ENCODE measurements at regions not wholly inside any gene's neighbourhood (a gene's known extent, or its start where the extent isn't known, plus 50 kb on each side); places are given as distances from the start of the nearest gene placed in this dataset.

DNA sequence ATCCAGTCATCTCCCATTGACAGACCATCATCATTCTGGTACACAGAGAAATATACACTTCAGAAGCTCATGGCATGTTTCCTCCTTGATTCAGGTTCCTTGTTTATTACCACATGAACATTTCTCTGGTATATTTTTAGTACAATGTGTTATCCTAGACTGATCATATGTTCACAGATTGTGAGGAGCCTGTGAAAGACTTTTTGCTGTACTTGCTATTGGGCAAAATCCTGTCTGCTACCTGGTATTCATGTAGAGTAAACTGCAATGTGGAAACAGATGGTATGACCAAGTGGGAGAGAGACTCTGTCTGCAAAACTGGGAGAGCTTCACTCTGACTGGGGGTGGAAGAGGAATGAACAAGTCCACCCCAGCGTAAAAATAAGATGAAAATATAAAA is 657.2 kb downstream of the IRS1 start:
- Mint-ChIP-seq H3K36me3 (no peaks in the 10 kb centered on the region), H3K4me3 (no peak overlapping the region), H3K27ac (no peak overlapping the region), H3K27me3 (ENCODE audit: low read depth) (no peaks in the 10 kb centered on the region), H3K9me3 (no peaks in the 10 kb centered on the region), H3K4me1 (peaks cover 3% of the 10 kb centered on the region)
- TF ChIP-seq, protein P1, sequence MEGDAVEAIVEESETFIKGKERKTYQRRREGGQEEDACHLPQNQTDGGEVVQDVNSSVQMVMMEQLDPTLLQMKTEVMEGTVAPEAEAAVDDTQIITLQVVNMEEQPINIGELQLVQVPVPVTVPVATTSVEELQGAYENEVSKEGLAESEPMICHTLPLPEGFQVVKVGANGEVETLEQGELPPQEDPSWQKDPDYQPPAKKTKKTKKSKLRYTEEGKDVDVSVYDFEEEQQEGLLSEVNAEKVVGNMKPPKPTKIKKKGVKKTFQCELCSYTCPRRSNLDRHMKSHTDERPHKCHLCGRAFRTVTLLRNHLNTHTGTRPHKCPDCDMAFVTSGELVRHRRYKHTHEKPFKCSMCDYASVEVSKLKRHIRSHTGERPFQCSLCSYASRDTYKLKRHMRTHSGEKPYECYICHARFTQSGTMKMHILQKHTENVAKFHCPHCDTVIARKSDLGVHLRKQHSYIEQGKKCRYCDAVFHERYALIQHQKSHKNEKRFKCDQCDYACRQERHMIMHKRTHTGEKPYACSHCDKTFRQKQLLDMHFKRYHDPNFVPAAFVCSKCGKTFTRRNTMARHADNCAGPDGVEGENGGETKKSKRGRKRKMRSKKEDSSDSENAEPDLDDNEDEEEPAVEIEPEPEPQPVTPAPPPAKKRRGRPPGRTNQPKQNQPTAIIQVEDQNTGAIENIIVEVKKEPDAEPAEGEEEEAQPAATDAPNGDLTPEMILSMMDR (IDR thresholded peaks at IDR 0.05; ENCODE audit: unreplicated experiment), result no peak
- no peak for DNase-seq (ENCODE audit: low spot score in 2 of 2, unreplicated experiment in 2 of 2)

DNA sequence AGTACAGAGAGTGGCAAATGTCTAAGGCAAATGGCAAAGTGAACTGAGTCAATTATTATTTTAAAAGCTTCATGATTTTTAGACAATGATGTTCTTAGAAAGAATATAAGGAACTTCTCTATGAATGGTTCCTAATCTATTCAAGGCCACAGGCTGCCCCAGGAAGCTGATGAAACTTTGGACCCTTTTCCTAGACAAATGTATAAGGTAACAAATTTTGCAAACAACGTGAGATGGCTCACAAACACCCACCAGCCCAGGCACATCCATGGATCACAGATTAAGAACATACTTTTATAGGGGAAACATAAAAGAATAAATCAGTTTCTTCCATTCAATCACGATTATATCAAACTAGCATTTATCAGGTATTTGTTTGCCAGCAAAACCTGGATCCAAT is 659.0 kb downstream of the IRS1 start:
- Mint-ChIP-seq H3K36me3 (no peaks in the 10 kb centered on the region), H3K27me3 (ENCODE audit: low read depth) (no peaks in the 10 kb centered on the region), H3K4me3 (no peak overlapping the region), H3K27ac (no peak overlapping the region), H3K9me3 (no peaks in the 10 kb centered on the region), H3K4me1 (peaks cover 11% of the 10 kb centered on the region)
- DNase-seq (ENCODE audit: low spot score in 2 of 2, unreplicated experiment in 2 of 2), result no peak
- TF ChIP-seq, protein P1 (IDR thresholded peaks at IDR 0.05; ENCODE audit: unreplicated experiment), result no peak

DNA sequence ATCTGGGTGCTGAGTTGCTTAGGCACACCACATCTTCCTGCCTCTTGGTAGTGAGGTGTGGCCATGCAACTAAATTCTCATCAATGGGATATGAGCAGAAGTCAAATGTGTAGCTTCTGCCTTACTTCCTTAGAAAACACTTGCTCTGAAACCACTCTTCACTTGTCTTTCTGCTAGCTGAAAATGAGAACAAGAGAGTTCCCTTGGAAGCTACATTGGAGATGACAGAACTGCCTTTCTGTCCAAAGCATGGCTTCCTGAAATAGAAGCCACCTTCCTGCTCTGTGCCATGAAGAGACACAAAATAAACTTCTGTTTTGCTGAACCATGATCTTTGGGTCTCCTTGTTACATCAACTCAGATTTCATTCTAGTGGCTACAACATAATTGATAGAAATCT is 659.9 kb downstream of the IRS1 start:
- peaks cover 18% of the 10 kb centered on the region for H3K4me1 Mint-ChIP-seq
- DNase-seq (ENCODE audit: low spot score in 2 of 2, unreplicated experiment in 2 of 2), result no peak
- H3K9me3 Mint-ChIP-seq, result no peaks in the 10 kb centered on the region
- H3K4me3 Mint-ChIP-seq, result no peak overlapping the region
- TF ChIP-seq, protein P1 (IDR thresholded peaks at IDR 0.05; ENCODE audit: unreplicated experiment), result no peak
- H3K27ac Mint-ChIP-seq, result no peak overlapping the region
- no peaks in the 10 kb centered on the region for H3K36me3 Mint-ChIP-seq
- no peaks in the 10 kb centered on the region for H3K27me3 Mint-ChIP-seq (ENCODE audit: low read depth)

DNA sequence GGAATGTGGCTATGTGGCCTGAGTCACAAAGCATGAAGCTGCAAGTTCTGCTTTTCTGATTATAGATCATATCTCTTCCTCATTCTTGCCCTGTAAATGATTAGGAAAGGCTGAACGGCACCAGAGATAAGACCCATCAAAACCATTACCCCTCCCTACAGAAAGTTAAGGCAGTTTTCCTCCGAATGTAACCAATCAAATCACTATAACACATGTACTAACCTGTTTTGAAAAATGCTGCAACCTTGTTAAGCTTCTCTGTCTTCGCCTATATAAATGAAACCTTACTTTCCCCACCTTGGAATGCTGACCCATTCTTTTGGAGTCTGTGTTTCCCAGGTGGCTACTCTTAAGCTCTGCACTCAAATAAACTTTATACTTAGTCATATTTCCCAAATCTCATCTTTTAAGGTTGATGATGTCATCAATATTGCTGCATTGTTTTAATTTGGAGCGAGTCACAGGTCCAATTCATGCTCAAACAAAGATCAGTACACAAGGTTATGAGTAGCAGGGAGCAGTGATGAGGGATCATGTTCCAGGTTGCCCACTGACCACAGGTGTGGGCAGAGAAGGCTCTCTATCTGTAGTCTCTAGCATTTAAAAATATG is 662.3 kb downstream of the IRS1 start:
- no peaks in the 10 kb centered on the region for H3K36me3 Mint-ChIP-seq
- H3K9me3 Mint-ChIP-seq, result no peaks in the 10 kb centered on the region
- DNase-seq (ENCODE audit: low spot score in 2 of 2, unreplicated experiment in 2 of 2), result no peak
- H3K27me3 Mint-ChIP-seq (ENCODE audit: low read depth), result no peaks in the 10 kb centered on the region
- H3K27ac Mint-ChIP-seq, result no peak overlapping the region
- TF ChIP-seq, protein P1 (IDR thresholded peaks at IDR 0.05; ENCODE audit: unreplicated experiment), result no peak
- peaks cover 21% of the 10 kb centered on the region for H3K4me1 Mint-ChIP-seq
- H3K4me3 Mint-ChIP-seq, result no peak overlapping the region

GRCh38 chr2:226136739-226137138 is 662.9 kb downstream of the IRS1 start:
- TF ChIP-seq, protein P1 (IDR thresholded peaks at IDR 0.05; ENCODE audit: unreplicated experiment), result no peak
- H3K27me3 Mint-ChIP-seq (ENCODE audit: low read depth), result no peaks in the 10 kb centered on the region
- H3K27ac Mint-ChIP-seq, result peak overlapping the region; percentile 35
- DNase-seq (ENCODE audit: low spot score in 2 of 2, unreplicated experiment in 2 of 2), result no peak
- no peaks in the 10 kb centered on the region for H3K9me3 Mint-ChIP-seq
- H3K4me3 Mint-ChIP-seq, result no peak overlapping the region
- peaks cover 21% of the 10 kb centered on the region for H3K4me1 Mint-ChIP-seq
- H3K36me3 Mint-ChIP-seq, result no peaks in the 10 kb centered on the region
